ENCODE measurements at regions not wholly inside any gene's neighbourhood (a gene's known extent, or its start where the extent isn't known, plus 50 kb on each side); places are given as distances from the start of the nearest gene placed in this dataset.

DNA sequence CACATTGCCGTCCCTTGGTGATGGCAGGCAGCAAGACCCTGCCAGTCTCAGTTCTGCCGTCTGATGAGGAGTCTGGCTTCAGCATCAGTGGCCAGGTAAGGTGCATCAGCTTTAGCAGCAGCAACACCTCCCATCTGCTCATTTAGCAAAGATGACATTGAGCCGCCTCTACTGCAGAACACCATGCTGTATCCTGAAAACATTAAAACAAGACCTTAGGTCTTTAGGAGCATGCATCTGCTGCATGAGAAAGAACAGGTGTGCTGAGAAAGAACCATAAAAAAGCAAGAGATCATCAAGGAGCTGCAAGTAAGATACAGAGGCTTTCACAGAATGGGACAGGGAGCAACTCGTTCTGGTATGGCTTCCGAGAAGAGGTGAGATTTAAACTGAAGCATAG is 87.5 kb downstream of the SCN11A start:
- ChIA-PET POLR2A (no interaction called here), CTCF (no interaction called here)
- TF ChIP-seq EZH2 (IDR thresholded peaks at IDR 0.05; ENCODE audit: borderline replicate concordance, insufficient read depth, low read depth, low read length, poor library complexity, severe bottlenecking), result no peak
- TF ChIP-seq, protein P1, sequence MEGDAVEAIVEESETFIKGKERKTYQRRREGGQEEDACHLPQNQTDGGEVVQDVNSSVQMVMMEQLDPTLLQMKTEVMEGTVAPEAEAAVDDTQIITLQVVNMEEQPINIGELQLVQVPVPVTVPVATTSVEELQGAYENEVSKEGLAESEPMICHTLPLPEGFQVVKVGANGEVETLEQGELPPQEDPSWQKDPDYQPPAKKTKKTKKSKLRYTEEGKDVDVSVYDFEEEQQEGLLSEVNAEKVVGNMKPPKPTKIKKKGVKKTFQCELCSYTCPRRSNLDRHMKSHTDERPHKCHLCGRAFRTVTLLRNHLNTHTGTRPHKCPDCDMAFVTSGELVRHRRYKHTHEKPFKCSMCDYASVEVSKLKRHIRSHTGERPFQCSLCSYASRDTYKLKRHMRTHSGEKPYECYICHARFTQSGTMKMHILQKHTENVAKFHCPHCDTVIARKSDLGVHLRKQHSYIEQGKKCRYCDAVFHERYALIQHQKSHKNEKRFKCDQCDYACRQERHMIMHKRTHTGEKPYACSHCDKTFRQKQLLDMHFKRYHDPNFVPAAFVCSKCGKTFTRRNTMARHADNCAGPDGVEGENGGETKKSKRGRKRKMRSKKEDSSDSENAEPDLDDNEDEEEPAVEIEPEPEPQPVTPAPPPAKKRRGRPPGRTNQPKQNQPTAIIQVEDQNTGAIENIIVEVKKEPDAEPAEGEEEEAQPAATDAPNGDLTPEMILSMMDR (IDR thresholded peaks at IDR 0.05), result no peak
- DNase-seq (no peak), ATAC-seq (ENCODE audit: low read depth) (no peak)
- Histone ChIP-seq H3K27me3 (replicated peaks in 1 of 4; ENCODE audit: control extremely low read depth in 1 of 4, control insufficient read depth in 3 of 4, insufficient read depth in 4 of 4, low read length in 3 of 4) (no peaks in the 10 kb centered on the region), H3K9ac (ENCODE audit: low read length) (no peak overlapping the region), H3K27ac (ENCODE audit: low read length in 2 of 2) (no peak overlapping the region), H3K36me3 (replicated peaks in 1 of 2; ENCODE audit: control extremely low read depth in 1 of 2, control insufficient read depth in 1 of 2, extremely low read depth in 1 of 2, insufficient read depth in 2 of 2, low read length in 1 of 2) (no peaks in the 10 kb centered on the region), H3K4me2 (replicated peaks; ENCODE audit: low read depth, low read length, poor library complexity, severe bottlenecking) (no peak overlapping the region), H3K79me2 (ENCODE audit: control insufficient read depth, insufficient read depth, low read length) (no peaks in the 10 kb centered on the region), H3K4me1 (ENCODE audit: control insufficient read depth in 2 of 2, insufficient read depth in 2 of 2, low read length in 2 of 2) (no peaks in the 10 kb centered on the region), H3K9me3 (ENCODE audit: control extremely low read depth in 1 of 3, control insufficient read depth in 2 of 3, insufficient read depth in 1 of 3, low read length in 2 of 3) (no peaks in the 10 kb centered on the region), H3K4me3 (ENCODE audit: control extremely low read depth in 1 of 5, extremely low read depth in 1 of 5, insufficient read depth in 1 of 5, low read depth in 2 of 5, low read length in 4 of 5) (no peak overlapping the region), H4K20me1 (ENCODE audit: control insufficient read depth, insufficient read depth, low read length, poor library complexity, severe bottlenecking) (no peaks in the 10 kb centered on the region), H2AFZ (ENCODE audit: insufficient read depth, low read depth, low read length, poor library complexity, severe bottlenecking) (no peak overlapping the region)
- Mint-ChIP-seq H3K4me3 (no peak overlapping the region), H3K27ac (no peak overlapping the region), H3K9me3 (ENCODE audit: insufficient read depth) (no peaks in the 10 kb centered on the region), H3K27me3 (peaks cover 8% of the 10 kb centered on the region), H3K4me1 (no peaks in the 10 kb centered on the region)
- WGBS (ENCODE audit: insufficient coverage), result 95% methylated on average over 4 of the region's 5 CpGs
- intact Hi-C loops (cut with micrococcal nuclease), result no loop called here

DNA sequence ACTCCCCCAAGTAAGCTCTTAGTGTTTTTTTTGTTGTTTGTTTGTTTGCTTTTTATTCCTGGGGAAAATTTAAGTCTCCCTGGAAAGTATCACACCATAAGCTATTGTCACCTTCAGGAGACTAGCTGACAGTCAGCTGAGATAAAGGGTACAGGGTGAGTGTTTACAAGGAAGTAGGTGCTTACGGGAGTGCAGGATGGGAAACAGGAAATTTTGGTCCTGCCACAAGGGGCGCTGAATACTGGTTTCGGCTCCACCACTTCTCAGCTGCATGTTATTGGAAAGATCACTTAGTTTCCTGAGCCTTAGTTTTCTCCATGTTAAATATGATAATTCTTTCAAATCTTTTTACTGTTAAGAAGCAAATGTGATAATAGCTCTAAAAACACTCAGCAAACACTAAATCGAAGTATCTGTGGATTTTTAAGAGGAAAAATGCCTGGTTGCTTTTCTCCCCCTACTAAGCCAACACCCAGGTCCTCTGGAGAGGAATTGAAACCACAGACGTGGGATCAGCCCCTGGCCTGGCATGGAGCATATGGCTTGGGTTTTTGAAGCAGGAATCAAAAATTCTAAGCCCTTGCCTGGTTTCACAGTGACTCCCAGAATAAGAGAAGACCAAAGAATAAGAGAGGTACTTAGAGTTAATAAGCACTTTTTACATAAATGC is 90.7 kb downstream of the SCN11A start:
- TF ChIP-seq, protein P1 (IDR thresholded peaks at IDR 0.05), result peak; percentile 57
- no peak for TF ChIP-seq EZH2 (IDR thresholded peaks at IDR 0.05; ENCODE audit: borderline replicate concordance, insufficient read depth, low read depth, low read length, poor library complexity, severe bottlenecking)
- Mint-ChIP-seq H3K27ac (no peak overlapping the region), H3K9me3 (ENCODE audit: insufficient read depth) (no peaks in the 10 kb centered on the region), H3K4me3 (no peak overlapping the region), H3K4me1 (no peaks in the 10 kb centered on the region), H3K27me3 (peaks cover 2% of the 10 kb centered on the region)
- no peaks in the 10 kb centered on the region for H3K4me1 ChIP-seq (ENCODE audit: control insufficient read depth in 2 of 2, insufficient read depth in 2 of 2, low read length in 2 of 2)
- no peak overlapping the region for H3K9ac ChIP-seq (ENCODE audit: low read length)
- ChIA-PET POLR2A (no interaction called here), CTCF (interaction anchor here (1.1 to 2.6 kb wide), 4 partner anchors 10 to 439 kb away, joined by 3 to 10 read pairs (median 3); no protein-coding TSS in a partner anchor)
- intact Hi-C loops (cut with micrococcal nuclease), result no loop called here
- no peaks in the 10 kb centered on the region for H3K27me3 ChIP-seq (replicated peaks in 1 of 4; ENCODE audit: control extremely low read depth in 1 of 4, control insufficient read depth in 3 of 4, insufficient read depth in 4 of 4, low read length in 3 of 4)
- H3K27ac ChIP-seq (ENCODE audit: low read length in 2 of 2), result no peak overlapping the region
- no peak overlapping the region for H3K4me2 ChIP-seq (replicated peaks; ENCODE audit: low read depth, low read length, poor library complexity, severe bottlenecking)
- H3K9me3 ChIP-seq (ENCODE audit: control extremely low read depth in 1 of 3, control insufficient read depth in 2 of 3, insufficient read depth in 1 of 3, low read length in 2 of 3), result no peaks in the 10 kb centered on the region
- no peaks in the 10 kb centered on the region for H3K36me3 ChIP-seq (replicated peaks in 1 of 2; ENCODE audit: control extremely low read depth in 1 of 2, control insufficient read depth in 1 of 2, extremely low read depth in 1 of 2, insufficient read depth in 2 of 2, low read length in 1 of 2)
- H3K4me3 ChIP-seq (ENCODE audit: control extremely low read depth in 1 of 5, extremely low read depth in 1 of 5, insufficient read depth in 1 of 5, low read depth in 2 of 5, low read length in 4 of 5), result no peak overlapping the region
- H3K79me2 ChIP-seq (ENCODE audit: control insufficient read depth, insufficient read depth, low read length), result no peaks in the 10 kb centered on the region
- H4K20me1 ChIP-seq (ENCODE audit: control insufficient read depth, insufficient read depth, low read length, poor library complexity, severe bottlenecking), result no peaks in the 10 kb centered on the region
- ATAC-seq (ENCODE audit: low read depth) (no peak), DNase-seq (peak; percentile 28)
- H2AFZ ChIP-seq (ENCODE audit: insufficient read depth, low read depth, low read length, poor library complexity, severe bottlenecking), result no peak overlapping the region
- 0% methylated on average over 1 of the region's 5 CpGs for WGBS (ENCODE audit: insufficient coverage)

Measured in B cell (primary cell).